Memory B cell (primary cell): ENCODE measurements at regions not wholly inside any gene's neighbourhood (a gene's known extent, or its start where the extent isn't known, plus 50 kb on each side); places are given as distances from the start of the nearest gene placed in this dataset.
A peak's percentile ranks its signal among the peaks of the same experiment; 100 is the strongest.

ENCODE experiments used
- ATAC-seq: fragments of 150-1000 bp; cut with Tn5 transposase; 2 replicates; pipeline ENCODE4 v1.10.0; 2021; ENCODE audit warnings: low read depth, mild to moderate bottlenecking, moderate library complexity
- DNase-seq, 2 donors: peaks; one replicate each; pipeline ENCODE4 v3.0.0; 2022; ENCODE audit warnings: low spot score in 2 of 2
- H3K27ac Mint-ChIP-seq: one replicate; pipeline ENCODE4 v1.8.0; 2022; ENCODE audit warnings: mild to moderate bottlenecking, moderate library complexity, mixed read lengths
- H3K27me3 Mint-ChIP-seq: one replicate; pipeline ENCODE4 v1.8.0; 2022; ENCODE audit warnings: mixed read lengths
- H3K36me3 Mint-ChIP-seq: one replicate; pipeline ENCODE4 v1.8.0; 2022; ENCODE audit warnings: mild to moderate bottlenecking, mixed read lengths
- H3K4me1 Mint-ChIP-seq: one replicate; pipeline ENCODE4 v1.8.0; 2022; ENCODE audit warnings: mixed read lengths
- H3K4me3 Mint-ChIP-seq: one replicate; pipeline ENCODE4 v1.8.0; 2022; ENCODE audit warnings: mild to moderate bottlenecking, moderate library complexity, mixed read lengths
- H3K9me3 Mint-ChIP-seq: one replicate; pipeline ENCODE4 v1.8.0; 2022; ENCODE audit warnings: mixed read lengths

DNA sequence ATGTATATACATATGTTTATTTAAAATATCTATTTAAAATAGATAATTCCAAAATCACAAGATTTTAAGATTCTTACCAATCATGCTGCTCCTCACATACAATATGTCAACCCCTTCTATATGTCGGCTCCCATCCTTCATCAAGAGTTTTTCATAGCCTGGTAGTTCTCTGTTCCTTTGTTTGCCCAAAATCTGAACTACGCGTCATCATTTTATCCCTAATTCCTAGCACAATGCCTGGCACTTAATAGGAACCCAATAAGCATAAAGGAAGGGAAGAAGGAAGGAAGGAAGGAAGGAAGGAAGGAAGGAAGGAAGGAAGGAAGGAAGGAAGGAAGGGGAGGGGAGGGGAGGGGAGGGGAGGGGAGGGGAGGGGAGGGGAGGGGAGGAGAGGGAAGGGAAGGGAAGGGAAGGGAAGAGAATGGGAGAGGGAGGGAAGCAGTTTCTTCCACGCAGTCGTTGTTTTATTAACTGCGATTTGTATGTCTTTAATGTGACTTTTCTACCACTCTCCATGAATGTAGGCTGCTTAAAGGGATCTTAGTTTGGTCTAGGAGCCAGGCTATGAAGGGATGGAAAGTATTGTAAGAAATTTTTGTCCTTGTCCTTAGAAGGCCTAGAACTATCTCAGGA, 83.3 kb upstream of the PCGF5 start:
- H3K36me3 Mint-ChIP-seq, result no peaks in the 10 kb centered on the region
- peaks cover 2% of the 10 kb centered on the region for H3K9me3 Mint-ChIP-seq
- H3K4me1 Mint-ChIP-seq, result peaks cover 2% of the 10 kb centered on the region
- peaks cover 2% of the 10 kb centered on the region for H3K27me3 Mint-ChIP-seq
- H3K27ac Mint-ChIP-seq, result no peak overlapping the region
- no peak overlapping the region for H3K4me3 Mint-ChIP-seq
- DNase-seq, result no peak
- no peak for ATAC-seq

- DNase-seq (no peak), ATAC-seq (no peak)
- H3K27ac Mint-ChIP-seq, result no peak overlapping the region
- peaks cover 2% of the 10 kb centered on the region for H3K9me3 Mint-ChIP-seq
- no peak overlapping the region for H3K4me3 Mint-ChIP-seq
- peaks cover 2% of the 10 kb centered on the region for H3K27me3 Mint-ChIP-seq
- H3K36me3 Mint-ChIP-seq, result no peaks in the 10 kb centered on the region
- H3K4me1 Mint-ChIP-seq, result peaks cover 2% of the 10 kb centered on the region
Measured at GRCh38 chr10:91137822-91138221, 82.6 kb upstream of the PCGF5 start.

DNA sequence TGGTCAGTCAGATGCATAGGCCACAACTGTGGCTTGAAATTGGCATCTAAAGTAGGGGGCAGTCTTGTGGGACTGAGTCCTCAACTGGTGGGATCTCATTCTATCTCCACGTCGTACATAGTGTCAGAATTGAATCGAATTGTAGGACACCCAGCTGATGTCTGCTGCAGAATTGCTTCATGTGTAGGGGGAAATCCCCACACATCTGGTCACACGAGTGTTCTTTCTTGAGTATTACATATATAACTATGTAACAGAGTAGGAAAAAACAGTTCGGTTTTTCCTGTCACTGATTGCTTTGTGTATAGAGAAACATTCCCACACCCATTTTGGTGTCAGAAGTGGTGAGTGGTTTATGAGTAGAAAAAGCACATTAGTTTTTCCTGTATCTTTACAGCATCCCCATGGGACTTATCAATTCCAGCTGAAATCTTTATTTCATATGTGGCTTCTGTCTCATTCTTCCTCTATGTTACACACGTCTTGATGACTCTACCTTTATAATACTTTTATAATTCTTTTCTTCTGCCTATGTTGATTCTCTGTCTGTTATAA, 79.4 kb upstream of the PCGF5 start:
- Mint-ChIP-seq H3K4me1 (peaks cover 2% of the 10 kb centered on the region), H3K9me3 (peaks cover 2% of the 10 kb centered on the region), H3K4me3 (no peak overlapping the region), H3K36me3 (no peaks in the 10 kb centered on the region), H3K27ac (no peak overlapping the region), H3K27me3 (peaks cover 4% of the 10 kb centered on the region)
- DNase-seq, result no peak
- ATAC-seq, result peak; percentile 59

DNA sequence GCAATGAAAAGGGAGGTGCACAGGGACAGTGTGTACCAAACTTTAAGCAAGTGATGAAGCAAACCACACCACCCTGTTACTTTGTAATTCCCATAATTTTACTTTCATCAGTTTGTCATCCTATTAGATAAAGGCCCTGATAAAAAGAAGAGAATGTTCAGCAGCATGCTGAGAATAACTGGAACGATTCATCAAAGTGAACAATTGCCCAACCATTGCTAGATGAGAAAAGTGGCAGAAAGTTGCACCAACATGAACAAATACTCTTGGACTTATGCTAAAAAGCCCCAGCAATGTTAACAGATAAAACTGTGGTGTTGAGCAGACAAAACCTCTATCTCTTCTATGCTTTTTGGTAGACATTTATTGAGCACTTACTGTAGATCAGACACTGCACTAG, 75.5 kb upstream of the PCGF5 start:
- Mint-ChIP-seq H3K36me3 (no peaks in the 10 kb centered on the region), H3K4me1 (no peaks in the 10 kb centered on the region), H3K4me3 (no peak overlapping the region), H3K9me3 (no peaks in the 10 kb centered on the region), H3K27ac (no peak overlapping the region), H3K27me3 (peaks cover 1% of the 10 kb centered on the region)
- ATAC-seq, result no peak
- DNase-seq, result no peak

DNA sequence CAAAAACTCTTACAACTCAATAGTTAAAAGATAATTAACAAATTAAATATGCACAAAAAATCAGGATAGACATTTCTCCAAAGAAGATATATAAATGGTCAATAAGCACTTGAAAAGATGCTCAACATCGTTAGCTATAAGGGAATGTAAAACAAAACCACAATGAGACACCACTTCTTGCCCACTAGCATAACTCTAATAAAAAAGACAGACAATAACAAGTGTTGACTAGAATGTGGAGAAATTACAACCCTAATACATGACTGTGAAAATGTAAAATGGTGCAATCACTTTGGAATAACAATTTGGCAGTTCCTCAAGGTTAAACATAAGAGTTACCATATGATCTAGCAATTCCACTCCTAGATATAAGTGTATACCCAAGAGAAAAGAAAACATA, 74.3 kb upstream of the PCGF5 start:
- Mint-ChIP-seq H3K36me3 (no peaks in the 10 kb centered on the region), H3K27me3 (peaks cover 1% of the 10 kb centered on the region), H3K4me3 (no peak overlapping the region), H3K27ac (no peak overlapping the region), H3K9me3 (no peaks in the 10 kb centered on the region), H3K4me1 (no peaks in the 10 kb centered on the region)
- ATAC-seq, result no peak
- DNase-seq, result no peak

- no peak overlapping the region for H3K4me3 Mint-ChIP-seq
- H3K27me3 Mint-ChIP-seq, result no peaks in the 10 kb centered on the region
- H3K9me3 Mint-ChIP-seq, result no peaks in the 10 kb centered on the region
- no peaks in the 10 kb centered on the region for H3K36me3 Mint-ChIP-seq
- DNase-seq (no peak), ATAC-seq (no peak)
- H3K4me1 Mint-ChIP-seq, result no peaks in the 10 kb centered on the region
- H3K27ac Mint-ChIP-seq, result no peak overlapping the region
Measured at GRCh38 chr10:91149550-91149949, 70.9 kb upstream of the PCGF5 start.

- no peaks in the 10 kb centered on the region for H3K27me3 Mint-ChIP-seq
- H3K4me1 Mint-ChIP-seq, result peaks cover 3% of the 10 kb centered on the region
- no peak overlapping the region for H3K4me3 Mint-ChIP-seq
- no peaks in the 10 kb centered on the region for H3K9me3 Mint-ChIP-seq
- DNase-seq (no peak), ATAC-seq (no peak)
- H3K27ac Mint-ChIP-seq, result no peak overlapping the region
- H3K36me3 Mint-ChIP-seq, result no peaks in the 10 kb centered on the region
Measured at GRCh38 chr10:91150631-91151030, 69.8 kb upstream of the PCGF5 start.

DNA sequence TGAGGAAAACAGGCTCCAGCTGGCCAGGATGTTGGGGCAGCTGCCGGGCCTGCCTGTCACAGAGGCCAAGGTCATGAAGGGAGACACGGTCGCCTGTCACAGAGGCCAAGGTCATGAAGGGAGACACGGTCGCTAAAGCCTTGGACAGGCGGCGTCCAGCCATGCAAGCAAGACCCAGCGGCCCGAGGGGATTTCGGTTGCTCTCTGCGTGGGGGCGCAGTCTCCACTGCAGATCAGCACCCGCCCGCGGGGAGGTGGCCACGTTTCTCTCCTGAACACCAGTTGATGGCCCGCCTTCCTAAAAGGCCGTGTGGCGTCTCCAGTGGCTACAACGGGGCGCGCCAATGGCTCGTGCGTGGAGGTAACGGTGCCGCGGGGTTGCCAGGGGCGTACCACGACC, 67.0 kb upstream of the PCGF5 start:
- no peak for DNase-seq
- H3K4me1 Mint-ChIP-seq, result peaks cover 3% of the 10 kb centered on the region
- no peak for ATAC-seq
- no peaks in the 10 kb centered on the region for H3K9me3 Mint-ChIP-seq
- no peak overlapping the region for H3K4me3 Mint-ChIP-seq
- H3K36me3 Mint-ChIP-seq, result no peaks in the 10 kb centered on the region
- no peaks in the 10 kb centered on the region for H3K27me3 Mint-ChIP-seq
- H3K27ac Mint-ChIP-seq, result no peak overlapping the region

GRCh38 chr10:91154842-91155241, 65.6 kb upstream of the PCGF5 start:
- ATAC-seq (no peak), DNase-seq (no peak)
- Mint-ChIP-seq H3K36me3 (no peaks in the 10 kb centered on the region), H3K4me1 (peaks cover 3% of the 10 kb centered on the region), H3K27ac (no peak overlapping the region), H3K4me3 (no peak overlapping the region), H3K9me3 (no peaks in the 10 kb centered on the region), H3K27me3 (no peaks in the 10 kb centered on the region)

DNA sequence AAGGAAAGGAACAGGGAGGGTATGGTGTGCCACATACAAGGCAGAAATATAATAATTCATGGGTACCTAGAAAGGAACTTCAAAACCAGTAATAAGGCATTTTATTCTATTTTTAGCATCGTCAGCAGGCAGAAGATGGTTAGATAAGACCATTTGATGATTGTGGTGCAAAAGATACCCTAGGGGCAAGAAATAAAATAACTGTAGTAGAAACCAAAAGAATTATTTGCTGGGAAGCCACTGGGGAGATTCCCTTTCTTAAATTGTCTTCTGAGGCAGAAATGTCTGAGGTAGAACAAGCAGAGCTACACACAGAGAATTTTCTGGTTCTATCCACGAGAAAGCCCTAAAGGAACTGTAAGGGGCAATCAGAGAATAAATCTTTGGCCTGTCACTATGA, 64.3 kb upstream of the PCGF5 start:
- Mint-ChIP-seq H3K4me1 (peaks cover 6% of the 10 kb centered on the region), H3K9me3 (no peaks in the 10 kb centered on the region), H3K27ac (no peak overlapping the region), H3K27me3 (no peaks in the 10 kb centered on the region), H3K4me3 (no peak overlapping the region), H3K36me3 (no peaks in the 10 kb centered on the region)
- ATAC-seq, result no peak
- no peak for DNase-seq

DNA sequence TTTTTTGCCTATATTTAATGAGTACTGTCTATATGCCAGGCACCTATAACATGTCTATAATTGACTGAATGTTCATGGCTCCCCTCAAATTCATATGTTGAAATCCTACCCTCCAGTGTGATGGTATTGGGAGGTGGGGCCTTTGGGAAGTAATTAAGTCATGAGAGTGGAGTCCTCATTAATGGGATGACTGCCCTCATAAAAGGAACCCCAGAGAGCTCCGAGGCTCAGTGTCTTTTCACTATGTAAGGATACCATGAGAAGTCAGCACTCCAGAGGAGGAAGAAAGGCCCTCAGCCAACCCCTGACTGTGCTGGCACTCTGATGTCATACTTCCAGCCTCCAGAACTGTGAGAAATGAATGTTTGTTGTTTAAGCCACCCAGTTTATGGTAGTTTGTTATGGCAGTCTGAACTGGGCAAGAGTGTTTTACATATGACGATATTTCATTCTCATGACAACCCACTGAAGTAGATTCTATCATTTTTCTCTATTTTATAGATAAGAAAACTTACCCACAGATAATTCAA, 61.1 kb upstream of the PCGF5 start:
- Mint-ChIP-seq H3K4me3 (no peak overlapping the region), H3K36me3 (no peaks in the 10 kb centered on the region), H3K27me3 (no peaks in the 10 kb centered on the region), H3K9me3 (no peaks in the 10 kb centered on the region), H3K4me1 (peaks cover 17% of the 10 kb centered on the region), H3K27ac (no peak overlapping the region)
- no peak for ATAC-seq
- DNase-seq, result no peak

DNA sequence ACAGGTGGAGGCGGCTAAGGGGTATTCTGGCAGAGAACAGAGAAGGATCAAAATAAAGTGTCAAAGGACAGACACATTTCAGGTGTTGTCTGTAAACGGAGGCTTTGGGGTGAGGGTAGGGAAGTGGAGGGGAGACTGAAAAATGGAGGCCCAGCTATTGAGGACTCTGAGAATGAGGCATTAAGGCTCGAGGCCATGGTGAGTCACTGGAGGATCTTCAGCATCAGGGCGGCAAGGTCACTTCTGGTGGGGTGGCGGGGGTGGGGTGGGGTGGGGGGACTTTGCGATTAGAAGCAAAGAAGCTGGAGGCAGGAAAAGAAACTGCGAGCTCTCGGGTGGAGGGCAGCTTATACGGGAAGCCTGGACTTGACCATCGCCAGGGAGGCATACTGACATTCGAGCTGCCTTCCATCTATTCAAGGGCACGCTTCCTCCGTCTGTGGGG, 58.4 kb upstream of the PCGF5 start:
- H3K27me3 Mint-ChIP-seq, result no peaks in the 10 kb centered on the region
- peaks cover 19% of the 10 kb centered on the region for H3K4me1 Mint-ChIP-seq
- peak overlapping the region; percentile 86 for H3K4me3 Mint-ChIP-seq
- no peak for DNase-seq
- no peaks in the 10 kb centered on the region for H3K36me3 Mint-ChIP-seq
- H3K27ac Mint-ChIP-seq, result peak overlapping the region; percentile 93
- no peak for ATAC-seq
- H3K9me3 Mint-ChIP-seq, result no peaks in the 10 kb centered on the region

DNA sequence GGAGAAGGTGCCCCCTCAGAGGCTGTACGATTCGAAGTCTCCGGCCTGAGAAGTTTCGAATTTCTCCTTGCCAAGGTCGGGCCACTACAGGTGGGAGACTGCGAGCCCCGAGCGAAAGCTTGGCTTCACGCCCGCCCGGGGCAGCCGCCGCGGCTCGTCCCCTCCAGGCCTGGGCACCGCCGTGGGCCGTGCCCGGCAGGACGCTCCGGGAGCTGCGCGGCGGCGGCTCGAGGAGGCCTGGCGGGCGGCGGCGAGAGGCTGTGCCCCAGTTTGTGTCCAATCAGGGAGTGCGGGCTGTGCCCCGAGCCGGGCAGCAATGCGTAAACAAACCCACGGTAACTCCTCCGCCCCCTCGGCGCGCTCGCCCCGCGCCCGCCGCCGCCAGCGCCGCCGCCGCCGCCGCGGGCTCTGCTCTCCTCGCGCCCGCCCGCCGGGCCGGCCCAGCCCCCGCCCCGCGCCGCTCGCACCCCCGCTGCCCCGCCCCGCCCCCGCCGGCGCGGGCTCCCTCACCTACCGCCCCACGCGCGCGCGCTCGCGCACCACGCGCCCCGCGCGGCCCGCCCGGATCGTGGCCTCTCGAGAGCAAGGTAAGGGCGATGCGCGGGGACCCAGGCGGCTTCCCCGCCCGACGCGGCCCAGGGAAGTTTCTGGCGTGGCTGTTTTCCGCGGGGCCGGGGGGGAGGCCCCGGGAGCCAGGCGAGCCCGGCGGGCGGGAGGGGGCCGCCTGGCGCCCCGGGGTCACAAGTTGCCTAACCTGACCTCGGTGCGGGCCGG, 57.8 kb upstream of the PCGF5 start:
- DNase-seq, result peak; percentile 77 to 80
- H3K9me3 Mint-ChIP-seq, result no peaks in the 10 kb centered on the region
- peak overlapping the region; percentile 93 for H3K27ac Mint-ChIP-seq
- peak; percentile 61 for ATAC-seq
- peak overlapping the region; percentile 89 for H3K4me3 Mint-ChIP-seq
- H3K4me1 Mint-ChIP-seq, result peaks cover 25% of the 10 kb centered on the region
- H3K36me3 Mint-ChIP-seq, result peaks cover 5% of the 10 kb centered on the region
- no peaks in the 10 kb centered on the region for H3K27me3 Mint-ChIP-seq

- no peaks in the 10 kb centered on the region for H3K27me3 Mint-ChIP-seq
- peaks cover 32% of the 10 kb centered on the region for H3K4me1 Mint-ChIP-seq
- peak; percentile 62 for ATAC-seq
- H3K27ac Mint-ChIP-seq, result peak overlapping the region; percentile 93
- peak in 1 of 2 donors; percentile 79 for DNase-seq
- peaks cover 12% of the 10 kb centered on the region for H3K36me3 Mint-ChIP-seq
- H3K4me3 Mint-ChIP-seq, result peak overlapping the region; percentile 89
- H3K9me3 Mint-ChIP-seq, result peaks cover 5% of the 10 kb centered on the region
Measured at GRCh38 chr10:91163269-91163868, 57.1 kb upstream of the PCGF5 start.
